ENCODE measurements at regions not wholly inside any gene's neighbourhood (a gene's known extent, or its start where the extent isn't known, plus 50 kb on each side); places are given as distances from the start of the nearest gene placed in this dataset.
A peak's percentile ranks its signal among the peaks of the same experiment; 100 is the strongest.

DNA sequence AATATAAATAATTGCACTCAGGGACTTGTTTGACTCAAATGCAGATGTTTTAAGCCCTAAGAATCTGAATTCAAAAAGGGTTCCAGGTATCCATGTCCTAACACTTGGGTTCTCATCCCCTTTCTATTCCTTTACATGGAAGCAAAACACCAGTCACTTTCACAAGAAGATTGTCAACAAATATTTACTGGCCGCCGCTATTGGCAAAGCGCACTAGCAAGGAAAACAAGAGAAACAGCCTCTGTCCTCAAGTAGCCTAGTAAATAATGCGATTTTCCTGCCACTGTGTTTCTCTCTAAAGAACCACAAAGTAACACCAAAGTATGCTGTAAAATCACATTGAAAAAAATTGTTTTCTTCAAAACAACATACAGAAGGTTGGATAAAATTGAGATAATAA lies 66.7 kb upstream of the EZH2 start:
- DNase-seq (ENCODE audit: low read depth) = no peak

DNA sequence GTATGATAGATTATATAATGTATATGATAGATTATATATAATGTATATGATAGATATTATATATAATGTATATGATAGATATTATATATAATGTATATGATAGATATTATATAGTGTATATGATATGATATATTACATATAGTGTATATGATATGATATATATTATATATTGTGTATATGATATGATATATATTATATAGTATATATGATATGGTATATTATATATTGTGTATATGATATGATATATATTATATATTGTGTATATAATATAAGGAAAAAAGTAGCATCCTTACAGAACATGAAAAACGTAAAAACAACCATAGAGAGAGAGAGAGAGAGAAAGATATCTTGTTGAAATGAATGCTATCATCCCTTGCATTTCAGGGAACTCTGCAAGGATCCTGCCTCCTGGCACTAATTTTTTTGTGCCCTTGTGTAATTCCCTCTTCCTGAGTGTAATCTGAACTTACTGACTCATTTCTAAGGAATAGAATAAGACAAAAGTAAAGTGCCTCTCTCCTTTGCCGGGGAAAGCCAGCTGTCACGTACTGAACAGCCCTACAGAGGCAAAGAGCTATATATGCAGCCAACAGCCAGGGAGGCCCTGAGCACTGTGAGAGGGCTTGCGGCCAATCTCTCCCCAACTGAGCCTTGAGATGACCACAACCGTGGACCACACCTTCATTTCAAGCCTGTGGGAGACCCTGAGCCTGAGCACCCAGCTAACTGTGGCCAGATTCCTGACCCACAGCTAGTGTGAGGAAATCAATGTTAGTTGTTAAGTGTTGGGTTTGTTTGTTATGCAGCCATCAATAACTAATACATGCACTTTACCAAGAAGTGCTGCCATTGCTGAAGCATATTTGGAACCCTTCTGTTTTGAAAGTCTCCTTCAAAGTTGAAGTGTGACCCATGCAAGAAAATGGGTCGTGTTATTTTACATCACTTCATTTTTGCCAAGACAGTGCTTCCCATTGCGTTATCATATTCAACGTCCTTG lies 61.1 kb upstream of the EZH2 start:
- peak; percentile 43 for DNase-seq (ENCODE audit: low read depth)

DNA sequence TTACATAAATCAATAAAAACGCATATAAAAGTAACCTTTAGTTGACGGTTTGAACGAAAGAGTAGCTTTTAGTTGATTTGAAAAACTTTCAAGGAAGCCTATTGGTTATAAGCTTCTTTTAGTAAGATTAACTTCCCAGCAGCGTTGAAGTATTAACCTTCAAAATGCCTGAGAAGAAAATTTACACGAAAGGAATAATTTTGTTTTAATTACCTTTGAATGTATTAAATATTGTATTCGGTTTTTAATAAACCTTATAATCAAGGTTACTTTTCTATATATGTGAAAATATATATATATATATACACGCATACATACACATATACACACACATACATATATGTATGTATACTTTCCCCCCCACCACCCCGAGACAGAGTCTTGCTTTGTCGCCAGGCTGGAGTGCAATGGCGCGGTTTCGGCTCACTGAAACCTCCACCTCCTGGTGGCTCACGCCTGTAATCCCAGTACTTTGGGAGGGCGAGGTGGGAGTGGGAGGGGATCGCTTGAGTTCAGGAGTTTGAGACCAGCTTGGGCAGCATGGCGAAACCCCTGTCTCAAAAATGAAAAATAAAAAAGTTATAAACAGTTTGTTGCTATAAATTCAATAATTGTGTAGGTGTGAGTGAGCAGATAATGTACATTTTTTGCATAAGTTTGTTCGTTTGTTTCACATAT lies 57.6 kb upstream of the EZH2 start:
- peak; percentile 28 for DNase-seq (ENCODE audit: low read depth)

DNA sequence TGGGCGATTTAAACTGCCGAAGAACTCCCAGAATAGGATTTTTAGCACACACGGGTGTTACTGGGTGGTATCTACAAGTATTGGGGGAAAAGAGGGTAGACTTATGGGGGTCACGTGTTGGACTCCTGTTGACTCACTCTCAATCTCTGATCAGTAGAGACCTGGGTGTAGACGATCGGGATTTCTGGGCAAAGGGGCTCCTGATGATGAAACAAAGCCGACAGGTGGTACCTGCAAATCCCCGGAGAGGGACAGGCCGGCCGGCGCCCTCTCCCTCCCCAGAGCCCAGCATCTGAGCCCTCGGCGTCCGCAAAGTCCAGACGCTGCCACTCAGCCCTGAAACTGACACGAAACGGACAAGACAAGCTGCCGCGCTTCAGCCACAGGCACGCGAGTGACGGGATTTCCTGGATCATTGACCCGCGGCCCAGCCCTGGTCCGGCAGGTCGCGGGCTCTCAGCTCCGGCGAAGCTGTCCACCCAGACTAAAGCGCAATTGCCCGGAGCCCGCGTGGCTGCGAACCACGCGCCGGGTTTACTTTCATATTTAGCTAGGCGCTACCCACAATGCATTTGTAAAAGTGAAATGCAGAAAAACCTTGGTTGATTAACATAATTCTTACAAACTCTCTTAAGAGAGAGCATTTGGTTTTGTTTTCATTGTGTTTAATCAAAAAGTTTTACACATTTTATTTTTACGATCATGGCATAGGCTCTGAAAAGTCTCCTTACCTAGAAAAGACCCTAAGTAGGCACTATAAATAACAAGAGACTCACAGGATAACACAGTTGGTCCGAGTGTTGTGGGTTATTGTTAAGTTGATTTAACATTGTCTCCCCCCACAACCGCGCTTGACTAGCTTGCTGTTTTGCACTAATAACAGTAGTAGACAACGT lies 56.9 kb upstream of the EZH2 start:
- peak; percentile 89 for DNase-seq (ENCODE audit: low read depth)

DNA sequence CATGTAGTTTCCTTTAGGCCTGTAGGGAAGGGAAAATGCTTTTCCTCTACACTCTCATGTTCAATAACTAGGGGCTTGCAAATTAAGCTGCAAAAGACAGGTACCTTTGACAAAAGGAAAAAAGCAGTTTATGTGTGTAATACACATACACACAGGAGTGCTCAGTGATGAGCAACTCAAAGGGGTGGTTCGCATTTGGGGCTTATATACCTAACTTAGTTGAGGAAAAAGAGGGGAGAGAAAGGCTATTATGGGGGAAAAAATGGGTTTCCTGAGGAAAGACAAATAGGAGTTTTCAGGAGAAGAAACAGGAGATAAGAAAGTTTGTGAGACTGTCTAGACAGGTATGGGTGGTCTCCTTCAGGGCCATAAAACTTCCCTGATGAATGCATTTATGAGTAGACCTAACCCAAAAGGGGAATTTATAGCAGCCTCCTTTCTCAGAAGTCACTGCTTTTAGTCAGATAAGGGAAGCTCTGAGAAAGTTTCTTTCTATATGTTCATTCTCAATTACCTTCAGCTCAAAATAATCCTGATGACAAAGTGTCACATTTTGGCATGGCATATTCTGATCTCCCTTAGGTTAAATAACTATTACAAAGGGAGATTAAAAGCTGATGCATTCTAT lies 55.2 kb upstream of the EZH2 start:
- DNase-seq (ENCODE audit: low read depth) = no peak

DNA sequence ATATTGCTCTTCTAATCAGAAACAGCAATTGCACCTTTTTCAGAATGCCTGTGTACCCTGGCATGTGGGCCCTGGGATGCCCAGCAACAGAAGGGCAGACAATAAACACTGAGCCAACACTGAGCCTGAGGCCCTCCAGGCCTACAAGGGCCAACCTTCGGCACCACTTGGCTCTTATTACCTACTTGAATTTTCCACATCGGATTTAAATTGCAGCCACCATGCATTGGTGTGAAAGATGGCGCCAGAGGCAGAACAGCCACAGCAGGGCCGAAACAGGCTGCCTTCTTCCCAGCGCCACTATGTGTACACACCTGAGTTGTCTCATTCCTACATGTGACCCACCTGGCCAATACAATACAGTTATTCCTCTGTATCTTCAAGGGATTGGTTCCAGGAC lies 51.4 kb upstream of the EZH2 start:
- DNase-seq (ENCODE audit: low read depth) = no peak

Measured in iris pigment epithelial cell (primary cell).